ENCODE measurements at regions not wholly inside any gene's neighbourhood (a gene's known extent, or its start where the extent isn't known, plus 50 kb on each side); places are given as distances from the start of the nearest gene placed in this dataset.
A peak's percentile ranks its signal among the peaks of the same experiment; 100 is the strongest.

DNA sequence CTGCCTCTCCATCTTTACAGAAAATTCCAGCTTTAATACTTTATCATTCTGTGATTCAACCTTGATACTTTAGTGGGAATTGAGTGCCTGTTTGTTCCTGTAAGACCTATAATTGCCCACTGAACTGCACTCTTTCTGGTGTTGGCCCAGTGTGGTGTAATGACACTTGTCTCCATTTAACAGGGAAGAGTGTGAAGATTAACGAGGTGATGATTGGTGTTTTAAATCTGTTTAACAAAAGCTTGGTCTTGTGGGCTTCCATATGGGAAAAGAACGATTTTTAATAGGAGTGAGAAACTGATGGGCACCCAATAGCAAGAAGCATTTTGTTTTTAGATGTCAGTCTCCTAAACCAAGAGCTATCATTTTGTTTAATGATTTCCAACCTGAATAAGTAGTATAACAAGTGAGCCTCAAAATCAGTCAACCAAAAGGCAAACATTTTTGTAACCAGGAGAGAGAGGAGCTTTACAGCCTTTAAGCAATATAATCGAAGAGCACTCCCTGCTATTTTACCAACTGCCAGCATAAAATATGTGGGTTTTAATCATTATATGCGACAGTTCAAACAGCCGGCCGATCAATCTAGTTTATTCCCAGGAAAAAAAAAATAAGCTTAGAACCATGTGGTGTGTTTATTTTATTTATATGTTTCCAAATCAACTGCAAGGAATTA lies 50.2 kb downstream of the SUPT20HL1 start:
- DNase-seq = no peak

DNA sequence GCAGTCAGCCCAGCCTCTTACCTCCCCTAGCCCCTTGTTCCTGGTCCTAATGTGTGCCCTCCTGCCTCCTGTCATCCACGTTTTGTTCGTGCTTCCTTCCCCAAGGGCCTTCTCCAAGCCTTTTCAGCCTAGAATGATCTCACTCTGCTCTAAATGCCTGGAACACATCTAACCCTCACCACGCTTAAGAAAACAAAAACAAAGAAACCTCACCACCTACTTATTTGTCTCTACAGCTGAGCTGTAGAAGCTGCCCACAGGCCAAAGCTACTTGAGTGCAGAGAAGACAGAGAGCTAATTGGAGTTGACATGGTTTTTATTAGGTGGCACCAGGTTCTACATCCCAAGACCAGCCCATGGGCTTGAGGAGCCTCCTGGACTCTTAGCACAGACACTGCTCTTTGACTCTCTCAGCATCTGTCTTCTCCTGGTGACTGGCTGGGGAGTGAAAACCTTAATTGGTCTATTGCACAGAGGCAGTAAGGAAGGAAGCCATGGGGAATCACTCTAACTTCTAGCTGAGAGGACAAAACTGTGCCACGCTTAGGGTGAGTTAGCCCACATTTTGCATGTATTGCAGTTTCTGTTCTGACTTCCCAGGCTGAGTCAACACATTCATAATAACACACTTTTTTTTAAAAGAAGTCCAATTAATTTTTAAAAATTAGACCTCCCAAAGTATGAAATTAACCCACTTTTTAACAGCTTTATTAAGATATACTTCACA lies 52.3 kb upstream of the PDK3 start:
- DNase-seq = peak; percentile 20

Data from fibroblast of skin of back (primary cell).